HG02970 (cell line): ENCODE measurements at regions not wholly inside any gene's neighbourhood (a gene's known extent, or its start where the extent isn't known, plus 50 kb on each side); places are given as distances from the start of the nearest gene placed in this dataset.
"Not testable (repeated sequence)": the region's sequence is repeated elsewhere in the genome, so short reads cannot be mapped to it uniquely, and the experiment has no call there.

Experiments
- ATAC-seq: cut with Tn5 transposase; IDR thresholded peaks from one replicate; pipeline ENCODE4 v1.9.1; 2021; ENCODE audit warnings: mild to moderate bottlenecking, moderate library complexity, moderate number of reproducible peaks; ENCODE audit not compliant: unreplicated experiment, low FRiP score

GRCh38 chr1:199791495-199791894 lies 236.0 kb upstream of the NR5A2 start:
- no peak for ATAC-seq

GRCh38 chr1:199792874-199793273 lies 234.6 kb upstream of the NR5A2 start:
- no peak for ATAC-seq

DNA sequence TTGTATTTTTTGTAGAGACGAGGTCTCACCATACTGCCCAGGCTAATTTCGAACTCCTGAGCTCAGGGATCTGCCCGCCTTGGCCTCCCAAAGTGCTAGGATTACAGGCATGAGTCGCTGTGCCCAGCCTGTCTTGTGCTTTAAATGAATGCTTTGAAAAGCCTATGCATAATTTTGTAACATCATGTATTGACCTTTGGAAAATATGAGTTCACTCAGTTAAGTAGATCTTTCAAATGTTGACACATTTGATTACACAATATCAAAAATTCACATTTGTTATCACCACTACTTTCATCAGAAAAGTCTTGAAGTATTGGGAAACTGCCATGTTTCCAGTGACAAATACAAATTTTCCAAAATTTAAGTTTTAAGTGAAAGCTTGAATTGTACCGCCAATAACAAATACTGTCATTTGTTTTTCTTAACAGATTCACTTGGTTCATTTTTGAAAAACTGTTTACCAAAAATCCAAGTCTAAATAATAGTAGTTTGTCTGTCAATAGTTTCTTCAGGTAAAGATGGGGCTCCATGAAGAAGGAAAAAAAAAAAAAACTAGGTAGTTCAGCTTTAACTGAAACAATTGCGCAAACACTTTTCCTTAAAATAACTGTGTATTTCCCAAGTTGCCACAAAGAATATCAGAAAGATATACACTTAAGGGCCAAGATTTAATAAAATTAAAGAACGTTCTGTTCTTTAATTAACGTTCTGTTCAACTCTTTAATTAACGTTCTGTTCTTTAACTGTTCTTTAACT lies 233.2 kb upstream of the NR5A2 start:
- no peak for ATAC-seq

DNA sequence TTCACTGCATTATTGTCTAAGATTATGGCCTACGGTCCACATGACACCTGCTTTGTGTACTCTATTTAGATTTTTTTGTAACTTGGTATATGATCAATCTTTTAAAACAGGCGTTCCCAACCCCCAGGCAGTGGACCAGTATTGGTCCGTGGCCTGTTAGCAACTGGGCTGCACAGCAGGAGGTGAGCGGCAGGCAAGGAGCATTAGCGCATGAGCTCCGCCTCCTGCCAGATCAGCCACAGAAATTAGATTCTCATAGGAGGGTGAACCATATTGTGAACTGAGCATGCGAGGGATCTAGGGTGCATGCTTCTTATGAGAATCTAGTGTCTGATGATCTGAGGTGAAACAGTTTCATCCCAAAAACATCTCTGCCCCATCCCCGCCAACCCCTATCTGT lies 228.4 kb upstream of the NR5A2 start:
- no peak for ATAC-seq

DNA sequence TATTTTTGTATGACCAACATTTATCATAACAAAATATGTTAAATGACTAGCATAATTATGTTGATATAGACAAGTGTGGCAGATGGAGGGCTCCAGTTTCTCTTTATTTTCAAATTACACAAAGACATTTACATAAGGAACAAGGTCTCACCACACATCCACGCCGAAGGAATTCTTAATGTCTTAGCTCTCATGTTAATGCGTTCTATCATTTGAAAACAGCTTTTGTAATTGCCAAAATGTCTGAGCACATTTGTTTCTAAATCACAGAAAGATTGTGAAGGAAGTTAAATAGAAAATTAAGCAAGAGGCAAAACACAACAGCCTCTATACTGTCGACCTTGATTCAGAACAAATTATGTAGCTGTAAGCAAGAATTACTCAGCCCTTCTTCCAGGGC lies 223.0 kb upstream of the NR5A2 start:
- ATAC-seq: no peak

GRCh38 chr1:199808110-199808870 lies 219.2 kb upstream of the NR5A2 start:
- no peak for ATAC-seq

DNA sequence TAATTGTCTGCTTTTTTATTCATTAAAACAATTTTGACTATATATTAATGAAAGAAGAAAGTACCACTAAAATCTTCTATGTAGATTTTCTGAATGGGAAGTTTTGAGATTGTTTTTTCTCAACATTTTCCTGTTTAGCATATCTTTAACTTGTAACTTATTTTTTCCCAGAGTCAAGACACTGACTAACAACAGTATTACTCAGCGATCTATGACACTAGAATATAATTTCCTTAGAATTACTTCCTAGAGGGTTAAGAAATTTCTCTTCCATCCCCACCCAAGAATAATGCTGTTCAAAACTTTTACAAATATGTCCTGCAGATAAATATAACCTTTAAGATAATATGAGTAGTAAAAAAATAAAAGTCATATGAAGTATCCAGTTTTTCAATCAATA lies 218.2 kb upstream of the NR5A2 start:
- no peak for ATAC-seq

DNA sequence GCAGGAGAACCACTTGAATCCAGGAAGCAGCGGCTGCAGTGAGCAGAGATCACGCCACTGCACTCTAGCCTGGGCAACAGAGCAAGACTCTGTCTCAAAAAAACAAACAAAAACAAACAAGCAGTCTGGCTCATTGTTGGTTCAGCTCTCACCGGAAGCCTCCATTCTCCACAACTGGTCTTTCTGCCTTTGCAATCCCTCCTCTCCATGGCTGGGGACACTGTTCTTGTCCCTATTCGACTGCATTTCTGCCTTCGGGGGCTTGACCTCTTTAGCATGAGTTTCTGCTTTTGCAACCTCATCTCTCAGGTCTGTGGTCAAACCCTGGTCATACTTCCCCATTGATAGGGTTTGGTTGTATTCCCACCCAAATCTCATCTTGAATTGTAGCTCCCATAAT lies 216.3 kb upstream of the NR5A2 start:
- ATAC-seq: no peak

DNA sequence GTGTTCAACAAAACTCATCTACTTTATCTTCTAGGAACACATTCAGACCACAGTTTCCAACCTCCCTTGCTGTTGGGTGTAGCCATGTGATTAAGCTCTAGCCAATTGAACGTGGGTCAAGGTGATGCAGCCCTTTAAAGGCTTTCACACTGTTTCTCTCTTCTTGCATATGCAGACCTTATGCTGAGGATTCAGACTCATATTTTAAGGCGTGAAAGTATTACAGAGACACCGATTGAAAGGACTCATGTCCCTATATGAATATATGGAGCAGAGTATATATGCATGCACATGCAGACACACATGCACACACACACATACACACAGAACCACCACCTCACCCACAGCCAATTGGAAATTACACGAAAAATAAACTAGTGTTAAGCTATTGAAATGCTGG lies 214.3 kb upstream of the NR5A2 start:
- no peak for ATAC-seq

DNA sequence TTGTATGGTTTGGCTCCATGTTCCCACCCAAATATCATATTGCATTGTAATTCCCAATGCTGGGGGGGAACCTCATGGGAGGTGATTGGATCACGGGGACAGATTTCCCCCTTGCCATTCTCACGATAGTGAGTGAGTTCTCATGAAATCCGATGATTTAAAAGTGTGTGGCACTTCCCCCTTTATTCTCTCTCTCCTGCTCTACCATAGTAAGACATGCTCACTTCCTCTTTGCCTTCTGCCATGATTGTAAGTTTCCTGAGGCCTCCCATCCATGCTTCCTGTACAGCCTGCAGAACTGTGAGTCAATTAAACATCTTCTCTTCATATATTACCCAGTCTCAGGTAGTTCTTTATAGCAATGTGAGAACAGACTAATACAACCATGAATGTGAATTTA lies 211.6 kb upstream of the NR5A2 start:
- no peak for ATAC-seq

GRCh38 chr1:199817266-199817665 lies 210.2 kb upstream of the NR5A2 start:
- no peak for ATAC-seq

- ATAC-seq: no peak
These were observed 206.3 kb upstream of the NR5A2 start for GRCh38 chr1:199821029-199821779.

DNA sequence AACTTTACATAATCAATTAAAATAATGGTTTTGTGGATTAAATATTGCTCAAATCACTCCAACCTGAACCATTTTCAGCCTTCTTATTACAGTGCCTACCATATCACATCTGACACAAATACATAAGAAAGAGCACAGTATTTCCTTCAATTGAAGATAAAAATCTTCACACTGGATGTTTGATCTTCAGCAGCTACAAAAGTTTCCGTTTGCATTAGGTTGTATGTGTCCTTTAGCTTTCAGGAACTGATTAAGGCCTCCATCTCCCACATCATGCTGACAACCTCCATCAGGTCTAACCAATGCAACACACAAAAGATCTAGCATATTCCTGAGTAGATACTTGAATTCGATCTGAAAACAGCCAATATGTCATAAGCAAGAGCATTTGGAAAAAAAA lies 195.1 kb upstream of the NR5A2 start:
- ATAC-seq: no peak

GRCh38 chr1:199834711-199835110 lies 192.8 kb upstream of the NR5A2 start:
- no peak for ATAC-seq

DNA sequence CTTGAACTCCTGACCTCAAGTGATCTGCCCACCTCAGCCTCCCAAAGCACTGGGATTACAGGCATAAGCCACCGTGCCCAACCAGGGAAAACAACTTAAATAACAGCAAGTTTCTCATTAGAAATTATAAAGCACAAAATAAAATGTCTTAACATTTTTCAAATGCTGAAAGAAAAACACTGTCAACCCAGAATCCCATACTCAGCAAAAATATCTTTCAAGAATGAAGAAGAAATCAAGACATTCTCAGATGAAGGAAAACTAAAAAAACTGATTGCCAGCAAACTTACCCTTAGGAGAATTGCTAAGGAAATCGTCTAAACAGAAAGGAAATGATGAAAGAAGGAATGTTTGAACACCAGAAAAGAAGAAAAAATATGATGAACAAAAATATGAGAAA lies 191.1 kb upstream of the NR5A2 start:
- no peak for ATAC-seq

DNA sequence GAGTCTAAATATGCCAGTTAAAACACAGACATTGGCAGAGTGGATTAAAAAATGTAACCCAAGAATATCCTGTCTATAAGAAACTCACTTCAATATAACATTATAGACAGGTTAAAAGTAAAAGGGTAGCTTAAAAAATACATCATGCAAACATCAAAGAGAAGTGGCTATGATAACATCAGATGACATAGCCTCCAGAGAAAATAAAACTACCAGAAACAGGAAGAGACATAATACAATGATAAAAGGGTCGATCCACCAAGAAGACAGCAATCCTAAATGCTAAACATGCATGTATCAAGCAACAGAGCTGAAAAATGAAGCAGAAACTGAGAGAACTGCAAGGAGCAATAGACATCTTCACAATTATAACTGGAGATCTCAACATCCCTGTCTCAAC lies 190.2 kb upstream of the NR5A2 start:
- no peak for ATAC-seq

DNA sequence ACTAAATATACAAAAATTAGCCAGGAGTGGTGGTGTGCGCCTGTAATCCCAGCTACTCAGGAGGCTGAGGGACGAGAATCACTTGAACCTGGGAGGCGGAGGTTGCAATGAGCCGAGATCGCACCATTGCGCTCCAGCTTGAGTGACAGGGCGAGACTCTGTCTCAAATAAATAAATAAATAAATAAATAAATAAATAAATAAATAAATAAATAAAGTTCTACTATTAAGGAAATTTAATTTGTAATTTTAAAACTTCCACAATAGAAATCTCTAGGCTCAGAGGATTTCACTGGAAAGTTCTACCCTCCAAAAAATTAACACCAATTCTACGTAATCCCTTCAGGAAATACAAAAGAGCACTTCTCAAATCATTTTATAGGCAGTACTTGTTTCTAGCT lies 187.9 kb upstream of the NR5A2 start:
- ATAC-seq: not testable (repeated sequence)

- ATAC-seq: not testable (repeated sequence)
These were observed 184.4 kb upstream of the NR5A2 start for GRCh38 chr1:199843096-199843495.

GRCh38 chr1:199843861-199844260 lies 183.6 kb upstream of the NR5A2 start:
- no peak for ATAC-seq

DNA sequence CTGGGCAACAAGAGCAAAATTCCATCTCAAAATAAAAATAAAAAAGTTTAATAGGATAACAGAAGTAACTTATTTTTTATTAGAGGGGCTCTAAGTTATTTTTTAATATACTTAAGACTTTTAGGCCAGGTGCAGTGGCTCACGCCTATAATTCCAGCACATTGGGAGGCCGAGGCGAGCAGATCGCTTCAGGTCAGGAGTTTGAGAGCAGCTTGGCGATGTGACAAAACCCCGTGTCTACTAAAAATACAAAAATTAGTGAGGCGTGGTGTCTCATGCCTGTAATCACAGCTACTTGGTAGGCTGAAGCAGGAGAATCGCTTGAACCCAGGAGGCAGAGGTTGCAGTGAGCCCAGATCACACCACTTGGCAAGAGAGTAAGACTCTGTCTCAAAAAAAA lies 180.5 kb upstream of the NR5A2 start:
- ATAC-seq: no peak

GRCh38 chr1:199851439-199852140 lies 175.9 kb upstream of the NR5A2 start:
- ATAC-seq: no peak
